GM12878 (cell line): ENCODE measurements at regions not wholly inside any gene's neighbourhood (a gene's known extent, or its start where the extent isn't known, plus 50 kb on each side); places are given as distances from the start of the nearest gene placed in this dataset.

Experiments
- CREM ChIP-seq: IDR thresholded peaks from 2 replicates; pipeline ENCODE4 v1.6.1; 2014; ENCODE audit warnings: antibody characterized with exemption, low read depth
- POLR2AphosphoS5 ChIP-seq: IDR thresholded peaks from 2 replicates; pipeline ENCODE4 v1.6.1; 2011; ENCODE audit warnings: mild to moderate bottlenecking, low read length, inconsistent platforms
- SMARCA5 ChIP-seq: fragments of 450-650 bp; IDR thresholded peaks from 2 replicates; pipeline ENCODE4 v1.6.1; 2017; ENCODE audit warnings: mild to moderate bottlenecking
- SP1 ChIP-seq: IDR thresholded peaks from one replicate; pipeline ENCODE4 v1.6.1; 2011; ENCODE audit warnings: low read depth, low read length
- TARDBP ChIP-seq: IDR thresholded peaks from 2 replicates; pipeline ENCODE4 v1.6.1; 2016; ENCODE audit warnings: borderline replicate concordance
- YY1 ChIP-seq: IDR thresholded peaks from 2 replicates; pipeline ENCODE4 v1.6.1; 2011; ENCODE audit warnings: low read depth, mild to moderate bottlenecking, low read length
- ZNF274 ChIP-seq: IDR thresholded peaks from one replicate; pipeline ENCODE4 v1.8.0; 2011; ENCODE audit not compliant: insufficient read length, insufficient read depth
- ZNF622 ChIP-seq: fragments of 450-650 bp; IDR thresholded peaks from 2 replicates; pipeline ENCODE4 v1.6.1; 2017; ENCODE audit warnings: mild to moderate bottlenecking, inconsistent platforms
- ZZZ3 ChIP-seq: IDR thresholded peaks from 2 replicates; pipeline ENCODE4 v1.6.1; 2011; ENCODE audit warnings: low read depth; ENCODE audit not compliant: control insufficient read depth, insufficient read length
- TF ChIP-seq, protein P1 (sequence below): IDR thresholded peaks from 2 replicates; pipeline ENCODE4 v1.6.1; 2012; ENCODE audit warnings: low read length, inconsistent platforms

- TF ChIP-seq POLR2AphosphoS5 (no peak), YY1 (no peak), SMARCA5 (no peak), ZNF274 (no peak), TARDBP (no peak), SP1 (no peak), CREM (no peak), ZNF622 (no peak), ZZZ3 (no peak)
- TF ChIP-seq, protein P1, sequence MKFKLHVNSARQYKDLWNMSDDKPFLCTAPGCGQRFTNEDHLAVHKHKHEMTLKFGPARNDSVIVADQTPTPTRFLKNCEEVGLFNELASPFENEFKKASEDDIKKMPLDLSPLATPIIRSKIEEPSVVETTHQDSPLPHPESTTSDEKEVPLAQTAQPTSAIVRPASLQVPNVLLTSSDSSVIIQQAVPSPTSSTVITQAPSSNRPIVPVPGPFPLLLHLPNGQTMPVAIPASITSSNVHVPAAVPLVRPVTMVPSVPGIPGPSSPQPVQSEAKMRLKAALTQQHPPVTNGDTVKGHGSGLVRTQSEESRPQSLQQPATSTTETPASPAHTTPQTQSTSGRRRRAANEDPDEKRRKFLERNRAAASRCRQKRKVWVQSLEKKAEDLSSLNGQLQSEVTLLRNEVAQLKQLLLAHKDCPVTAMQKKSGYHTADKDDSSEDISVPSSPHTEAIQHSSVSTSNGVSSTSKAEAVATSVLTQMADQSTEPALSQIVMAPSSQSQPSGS: no peak
Observed at GRCh38 chr9:86768709-86769108, 178.6 kb downstream of the GAS1 start.
